Urothelium cell line (cell line): ENCODE measurements at regions not wholly inside any gene's neighbourhood (a gene's known extent, or its start where the extent isn't known, plus 50 kb on each side); places are given as distances from the start of the nearest gene placed in this dataset.

Experiments used
- DNase-seq: peaks from one replicate; pipeline ENCODE4 v3.0.0; 2011; ENCODE audit warnings: low spot score, mixed read lengths
- FAIRE-seq: peaks from 2 replicates; lab custom pipeline; 2011; peaks lifted over from hg19 to GRCh38; lab: Jason Lieb, UNC

- DNase-seq = no peak
Observed at GRCh38 chr13:25044071-25044470, 51.9 kb upstream of the PABPC3 start.

More at GRCh38 chr13:25044071-25044470, 51.9 kb upstream of the PABPC3 start:
- FAIRE-seq = no peak
